SW480 (cell line): ENCODE measurements at regions not wholly inside any gene's neighbourhood (a gene's known extent, or its start where the extent isn't known, plus 50 kb on each side); places are given as distances from the start of the nearest gene placed in this dataset.

Experiments
- DNase-seq: peaks from one replicate; pipeline ENCODE4 v3.0.0-alpha.2; 2016; ENCODE audit warnings: low spot score

- DNase-seq: no peak
These were observed 538.8 kb upstream of the ZNF462 start for GRCh38 chr9:106324053-106324585.

GRCh38 chr9:106324591-106325280 is 538.2 kb upstream of the ZNF462 start:
- no peak for DNase-seq

- no peak for DNase-seq
These were observed 536.5 kb upstream of the ZNF462 start for GRCh38 chr9:106326493-106326892.

DNA sequence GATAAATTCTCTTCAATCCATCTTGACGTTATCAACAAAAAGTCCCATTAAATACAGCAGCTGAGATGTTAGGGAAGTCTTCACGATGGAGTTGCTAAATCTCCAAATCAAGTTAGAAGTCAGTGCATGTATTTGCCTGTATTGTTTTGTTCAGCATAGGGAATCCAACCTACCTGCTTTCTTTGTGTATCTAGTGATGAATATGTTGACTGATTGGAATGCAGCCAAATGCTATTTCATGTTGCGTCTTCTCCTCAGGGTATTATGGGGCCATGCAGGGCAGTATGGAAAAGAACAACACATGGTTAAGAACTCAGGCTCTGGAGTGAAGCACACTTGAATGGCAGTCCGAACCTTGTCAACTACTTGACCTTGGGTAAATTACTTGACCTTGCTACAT is 529.5 kb upstream of the ZNF462 start:
- no peak for DNase-seq

DNA sequence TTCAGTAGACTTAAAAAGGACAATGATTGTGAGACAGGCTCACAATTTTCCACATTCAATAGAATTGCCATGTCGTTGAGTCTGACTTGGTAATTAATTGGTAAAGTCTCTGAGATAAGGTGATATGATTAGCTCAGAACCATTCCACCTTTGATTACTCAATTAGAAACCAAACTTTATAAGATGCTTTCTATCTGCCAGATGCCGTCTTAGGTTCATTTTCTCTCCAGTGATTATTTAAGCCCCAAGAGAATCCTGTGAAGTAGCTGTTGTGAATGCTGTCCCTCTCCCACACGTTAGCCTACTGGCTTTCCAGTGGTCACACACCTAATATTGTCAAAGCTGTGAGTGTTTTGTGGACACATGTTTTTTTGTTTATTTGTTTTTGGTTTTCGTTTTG is 528.9 kb upstream of the ZNF462 start:
- no peak for DNase-seq

DNA sequence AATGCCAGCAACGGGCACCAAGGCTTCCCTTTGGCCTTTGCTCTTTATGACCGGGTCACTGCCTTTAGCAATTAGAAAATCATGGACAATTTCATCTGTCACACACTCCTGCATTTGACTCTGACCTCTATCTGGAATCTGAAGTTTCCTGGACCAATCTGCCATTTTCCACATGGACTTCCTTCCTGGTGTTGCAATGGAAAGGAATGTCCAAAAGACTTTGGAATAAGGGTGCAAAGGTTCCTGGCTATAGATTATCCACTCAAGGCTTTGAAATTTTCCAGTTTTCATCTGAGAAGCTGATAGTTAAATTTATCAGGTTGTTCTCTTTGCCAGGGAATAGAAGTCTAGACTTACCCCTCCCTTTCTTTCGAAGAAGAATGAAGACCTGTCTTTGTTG is 523.1 kb upstream of the ZNF462 start:
- DNase-seq: no peak

DNA sequence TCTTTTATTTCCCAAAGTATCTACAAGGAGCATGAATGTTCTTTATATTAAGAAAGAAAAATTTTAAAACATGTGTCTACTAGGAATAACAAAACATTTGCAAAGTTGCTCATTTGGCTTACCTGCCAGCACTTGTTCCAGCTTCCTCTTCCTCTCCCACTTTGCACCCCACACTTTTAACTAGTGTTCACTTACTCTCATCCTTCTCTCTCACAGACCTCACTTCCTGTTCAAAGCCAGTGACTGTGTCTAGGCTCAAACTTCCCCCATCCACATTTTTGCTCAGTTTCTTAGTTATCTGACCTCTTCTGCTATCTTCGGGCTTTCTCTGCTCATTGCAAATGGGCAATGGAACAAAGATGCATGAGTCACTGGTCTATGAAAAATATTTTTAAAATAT is 512.2 kb upstream of the ZNF462 start:
- no peak for DNase-seq

DNA sequence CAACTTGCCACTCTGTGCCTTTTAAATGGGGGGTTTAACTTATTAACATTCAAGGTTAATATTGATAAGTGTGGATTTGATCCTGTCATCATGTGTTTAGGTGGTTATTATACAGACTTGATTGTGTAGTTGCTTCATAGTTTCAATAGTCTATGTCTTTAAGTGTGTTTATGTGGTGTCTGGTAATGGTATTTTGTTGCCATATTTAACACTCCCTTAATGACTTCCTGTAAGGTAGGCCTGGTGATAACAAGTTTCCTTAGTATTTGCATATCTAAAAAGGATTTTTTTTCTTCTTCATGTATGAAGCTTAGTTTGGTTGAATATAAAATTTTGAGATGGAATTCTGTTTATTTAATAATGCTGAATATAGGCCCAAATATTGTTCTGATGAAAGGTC is 506.0 kb upstream of the ZNF462 start:
- no peak for DNase-seq

GRCh38 chr9:106358331-106358730 is 504.6 kb upstream of the ZNF462 start:
- DNase-seq: no peak

GRCh38 chr9:106376689-106377088 is 486.3 kb upstream of the ZNF462 start:
- no peak for DNase-seq

DNA sequence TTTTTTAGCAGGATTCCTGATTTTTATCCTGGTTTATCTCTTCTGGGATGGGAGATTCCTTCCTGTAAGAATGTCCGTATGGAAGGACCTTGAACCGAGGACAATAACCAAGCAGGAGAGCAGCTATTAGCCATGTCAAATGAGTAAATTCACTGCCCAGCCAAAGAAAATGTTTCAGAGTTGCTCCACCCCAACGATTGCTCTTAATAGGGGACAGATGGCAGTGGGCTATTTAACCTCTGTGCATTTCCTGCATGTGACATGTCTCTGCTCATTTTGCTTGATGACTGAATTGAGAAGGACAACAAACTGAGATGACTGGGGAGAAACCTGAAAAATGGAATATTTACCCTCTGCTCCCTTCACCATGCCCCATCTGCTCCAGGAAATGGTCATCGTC is 479.9 kb upstream of the ZNF462 start:
- DNase-seq: no peak

- DNase-seq: no peak
These were observed 475.0 kb upstream of the ZNF462 start for GRCh38 chr9:106387965-106388364.

- no peak for DNase-seq
These were observed 469.7 kb upstream of the ZNF462 start for GRCh38 chr9:106393226-106393625.

DNA sequence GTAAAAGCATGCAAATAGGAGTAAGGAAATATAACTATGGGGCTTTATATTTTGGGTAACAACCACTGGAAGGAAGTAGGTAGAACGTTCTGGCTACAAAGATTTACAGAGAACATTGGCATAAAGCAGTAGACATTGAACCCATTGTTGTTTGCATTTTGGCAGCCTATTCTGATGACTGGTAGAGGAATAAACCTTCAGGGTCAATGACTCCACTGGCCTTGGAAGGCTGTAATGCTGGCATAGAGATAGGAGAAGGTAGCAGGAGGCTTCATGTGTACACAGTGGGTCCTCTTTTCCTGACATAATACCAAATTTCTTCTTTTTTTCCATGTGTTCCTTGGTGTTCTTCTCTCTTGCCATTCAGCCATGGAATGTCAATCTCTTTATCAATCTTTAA is 462.8 kb upstream of the ZNF462 start:
- DNase-seq: no peak

GRCh38 chr9:106400950-106401349 is 462.0 kb upstream of the ZNF462 start:
- no peak for DNase-seq

DNA sequence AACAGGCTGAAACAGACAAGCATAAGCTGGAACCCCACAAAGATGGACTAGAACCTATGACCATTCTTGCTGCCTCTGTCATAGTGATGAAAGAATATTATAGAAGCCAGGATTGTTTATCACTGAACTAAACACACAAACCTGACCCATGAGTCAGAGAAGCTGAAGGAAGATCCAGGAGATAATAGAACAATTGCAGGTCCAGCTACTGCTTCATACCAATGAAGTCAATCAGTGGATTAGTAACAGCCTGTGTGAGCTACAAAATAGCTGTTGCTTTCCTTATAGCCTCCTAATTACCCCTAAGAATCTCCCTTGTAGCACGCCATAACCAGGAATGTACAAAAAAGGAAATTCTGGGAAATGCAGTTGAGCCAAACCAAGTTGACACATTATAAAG is 459.9 kb upstream of the ZNF462 start:
- no peak for DNase-seq

- DNase-seq: no peak
These were observed 458.8 kb upstream of the ZNF462 start for GRCh38 chr9:106404137-106404536.

DNA sequence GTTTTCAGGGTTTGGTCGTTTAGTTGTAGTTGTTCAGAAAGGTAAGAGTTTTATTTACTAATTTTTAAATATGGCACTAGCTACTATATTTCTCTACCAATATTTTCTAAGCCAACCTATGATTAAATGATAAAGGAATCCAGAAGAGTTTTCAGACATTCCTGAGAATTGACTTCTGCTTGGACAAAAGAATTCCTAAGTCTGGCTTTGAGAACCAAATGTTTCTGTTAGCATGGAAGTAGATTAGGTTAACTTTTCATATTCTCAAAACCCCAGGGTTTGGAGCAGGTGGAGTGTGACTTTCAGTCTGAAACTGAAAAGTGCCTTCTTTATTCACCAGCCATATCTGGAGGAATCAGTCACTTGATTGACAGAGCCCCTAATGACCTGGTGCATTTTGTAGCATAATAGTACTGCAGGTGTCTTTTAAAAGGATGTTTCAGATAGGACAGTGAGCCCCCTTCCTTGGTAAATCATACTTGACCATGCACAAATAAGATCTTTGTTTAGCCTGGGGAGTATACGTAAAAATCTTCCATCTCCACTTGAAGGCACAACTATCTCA is 457.0 kb upstream of the ZNF462 start:
- no peak for DNase-seq

DNA sequence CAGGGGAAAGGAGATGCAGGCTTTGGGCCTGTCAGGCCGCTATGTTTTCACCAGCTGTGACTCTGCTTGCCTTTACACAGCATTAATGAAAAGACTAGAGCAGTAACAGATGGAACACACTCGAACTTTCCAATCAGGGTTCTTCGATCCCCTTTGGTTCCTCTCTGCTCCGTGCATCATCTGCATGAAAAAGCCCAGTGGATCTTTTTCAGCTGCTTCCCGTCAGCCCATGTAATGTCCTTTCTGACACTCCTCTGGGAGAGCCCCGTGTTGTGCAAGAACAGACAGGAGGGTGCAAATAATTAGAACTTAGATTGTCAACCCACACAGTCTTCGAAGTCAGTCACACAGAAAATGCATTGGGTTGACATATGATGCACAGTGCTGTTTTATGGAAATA is 448.9 kb upstream of the ZNF462 start:
- no peak for DNase-seq

- DNase-seq: no peak
These were observed 445.3 kb upstream of the ZNF462 start for GRCh38 chr9:106417685-106418084.

- peak; percentile 19 for DNase-seq
These were observed 443.1 kb upstream of the ZNF462 start for GRCh38 chr9:106419829-106420228.

DNA sequence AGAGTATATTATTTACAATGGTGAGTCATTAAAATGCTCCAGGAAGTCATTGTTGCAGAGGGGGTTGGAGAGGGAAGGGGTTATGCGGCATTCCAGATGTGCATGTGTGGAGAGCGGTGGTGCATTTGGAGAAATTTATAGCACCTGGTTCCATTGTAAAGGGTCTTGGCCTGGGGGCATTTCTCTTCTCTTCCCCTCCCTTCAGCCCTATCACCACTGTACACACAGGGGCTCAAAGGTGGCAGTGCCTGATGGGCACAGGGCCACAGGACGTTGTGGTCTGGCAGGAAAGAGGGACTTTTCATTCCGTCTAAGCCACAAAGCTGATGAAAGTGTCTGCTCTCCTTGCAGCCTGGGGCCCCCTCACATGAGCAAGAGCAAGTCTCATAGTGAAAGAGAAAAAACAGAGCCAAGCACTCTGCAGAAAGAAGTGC is 442.4 kb upstream of the ZNF462 start:
- DNase-seq: peak; percentile 90

DNA sequence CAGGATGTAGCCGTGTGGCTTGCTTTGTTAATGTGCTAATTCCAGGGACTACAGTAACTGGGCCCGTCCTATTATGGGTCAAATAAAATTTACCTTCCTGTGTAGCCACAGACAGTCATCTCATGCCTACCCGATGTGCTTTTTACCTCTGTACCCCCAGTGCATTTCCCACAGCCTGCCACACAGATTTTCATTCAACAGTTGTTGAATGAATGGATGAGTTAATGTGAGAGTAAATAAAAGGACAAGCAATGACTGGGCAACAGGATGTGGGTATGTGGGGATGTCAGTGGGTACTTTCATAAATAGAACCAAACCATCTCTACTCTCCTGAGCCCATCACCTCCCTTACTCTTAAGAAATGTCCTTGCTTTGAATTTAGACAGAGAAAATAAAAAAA is 441.2 kb upstream of the ZNF462 start:
- DNase-seq: peak; percentile 44

- no peak for DNase-seq
These were observed 439.4 kb upstream of the ZNF462 start for GRCh38 chr9:106423575-106423974.
